ENCODE measurements at regions not wholly inside any gene's neighbourhood (a gene's known extent, or its start where the extent isn't known, plus 50 kb on each side); places are given as distances from the start of the nearest gene placed in this dataset.

GRCh38 chr13:90352763-90353162 is 994.7 kb upstream of the MIR17HG start:
- no peak for TF ChIP-seq CTCF (conservative IDR thresholded peaks at IDR 0.05; ENCODE audit: low read depth, low read length)
- no peak for TF ChIP-seq EZH2 (IDR thresholded peaks at IDR 0.05; ENCODE audit: borderline replicate concordance, low read depth, low read length, poor library complexity, severe bottlenecking)

Measured in A673 (cell line).